Dermis blood vessel endothelial cell (primary cell): ENCODE measurements at regions not wholly inside any gene's neighbourhood (a gene's known extent, or its start where the extent isn't known, plus 50 kb on each side); places are given as distances from the start of the nearest gene placed in this dataset.

Source experiments
- DNase-seq: peaks from one replicate; pipeline ENCODE4 v3.0.0; 2010

DNA sequence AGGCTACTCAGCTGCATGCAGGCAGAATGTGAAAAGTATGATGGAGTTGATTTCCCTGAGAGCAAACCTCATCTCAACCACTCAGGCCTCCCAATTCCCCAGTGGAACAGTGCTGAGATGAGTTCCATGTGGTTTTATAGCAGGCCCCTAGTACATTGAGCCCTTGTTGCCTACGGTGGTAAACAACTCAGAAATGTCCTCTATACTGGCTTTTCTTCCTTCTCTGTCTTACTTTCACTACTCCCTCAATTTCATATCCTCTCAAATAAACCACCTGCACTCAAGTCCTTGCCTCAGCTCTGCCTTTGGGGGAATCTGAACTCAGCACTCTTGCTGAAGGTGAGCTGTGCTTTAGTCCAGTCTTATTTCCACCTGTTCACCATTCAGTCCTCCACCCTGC lies 399.9 kb downstream of the PDCD6IP start:
- no peak for DNase-seq

DNA sequence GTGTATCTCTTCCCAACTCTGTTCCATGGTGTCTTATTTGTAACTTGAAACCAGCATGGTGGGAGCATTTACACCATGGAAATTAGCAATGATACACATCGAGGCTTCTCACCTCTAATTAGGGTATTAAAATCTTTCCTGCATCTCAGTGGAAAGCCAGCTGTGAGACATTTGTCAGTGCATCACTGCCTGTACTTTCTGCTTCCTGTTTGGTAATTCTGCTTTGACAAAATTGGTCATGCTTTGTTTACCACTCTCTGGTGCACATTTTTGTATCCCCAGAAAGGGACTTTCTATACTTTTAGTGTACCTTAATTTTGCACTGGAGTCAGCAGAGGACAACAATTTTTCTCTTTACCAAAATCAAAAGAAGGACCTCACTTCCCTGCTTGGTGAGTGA lies 402.1 kb downstream of the PDCD6IP start:
- DNase-seq, result no peak

DNA sequence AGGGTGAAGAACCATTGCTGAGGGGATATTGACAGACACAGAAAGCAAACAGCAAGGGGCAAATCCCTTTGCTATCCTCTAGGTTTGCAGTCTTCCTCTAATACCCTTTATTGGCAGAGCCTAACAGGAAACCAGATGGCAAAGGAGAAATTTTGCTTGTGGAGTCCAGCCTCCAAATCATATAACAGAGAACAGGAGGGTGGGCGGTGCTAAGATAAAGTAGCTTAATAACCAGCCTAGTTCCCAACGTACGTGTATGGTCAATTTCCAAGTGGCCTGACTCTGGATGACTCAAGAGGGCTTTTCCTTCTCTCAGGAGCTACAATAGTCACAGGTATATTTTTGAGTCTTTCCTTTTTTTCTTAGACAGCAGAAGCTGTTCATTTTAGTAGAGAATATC lies 404.5 kb downstream of the PDCD6IP start:
- DNase-seq, result no peak

DNA sequence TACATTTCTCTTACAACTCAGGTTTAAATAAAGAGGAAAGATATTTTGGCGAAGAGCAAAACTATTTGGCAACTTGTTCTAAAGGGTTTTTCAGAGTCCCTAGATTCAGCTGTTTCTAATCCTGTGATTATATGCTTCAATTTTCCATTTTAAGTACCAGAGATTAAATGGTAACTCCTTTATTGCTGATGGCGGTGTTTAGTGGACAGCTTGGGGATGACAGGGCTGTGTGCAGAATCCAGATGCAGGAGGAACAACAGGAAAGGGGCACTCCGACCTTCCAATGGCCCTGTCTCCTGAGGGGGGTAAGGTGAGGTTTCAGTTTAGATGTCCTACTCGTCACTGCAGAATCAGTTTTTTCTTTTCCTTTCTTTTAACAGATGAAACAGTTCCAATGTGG lies 405.0 kb downstream of the PDCD6IP start:
- no peak for DNase-seq

DNA sequence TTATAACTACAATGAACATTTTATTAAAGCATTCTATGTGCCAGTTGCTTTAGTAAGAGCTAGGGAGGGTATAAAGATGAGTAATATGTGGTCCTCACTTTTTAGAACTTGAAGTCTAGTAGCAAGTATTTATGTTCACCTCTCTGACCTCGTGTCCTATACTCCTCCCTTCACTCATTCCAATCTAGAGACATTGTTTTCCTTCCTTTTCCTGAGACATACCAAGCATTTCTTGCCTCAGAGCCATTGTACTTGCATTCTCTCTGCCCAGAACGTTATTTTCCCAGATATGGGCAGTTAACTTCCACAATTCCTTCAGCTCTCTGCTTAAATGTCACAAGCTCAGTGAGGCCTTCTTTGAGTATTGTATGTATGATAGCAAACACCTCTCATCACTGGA lies 408.6 kb downstream of the PDCD6IP start:
- peak; percentile 85 for DNase-seq

DNA sequence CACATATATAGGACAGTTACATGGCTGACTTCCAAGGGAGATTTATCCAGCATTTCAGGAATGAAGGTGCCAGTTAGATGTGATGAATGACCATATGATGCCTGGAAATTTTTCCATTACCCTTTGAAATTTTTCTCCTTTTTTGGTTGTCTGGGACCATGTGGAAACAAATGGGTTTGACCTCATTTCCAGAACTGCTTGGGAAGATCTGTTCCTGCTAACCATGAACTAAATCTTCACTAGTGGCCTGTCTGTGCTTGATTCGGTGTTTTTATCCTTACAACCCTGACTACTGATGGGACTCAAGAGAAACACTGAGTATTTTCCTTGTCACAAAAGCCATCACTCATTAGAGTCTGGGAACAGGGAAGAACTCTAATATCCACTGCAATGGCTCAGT lies 409.4 kb downstream of the PDCD6IP start:
- peak; percentile 69 for DNase-seq

DNA sequence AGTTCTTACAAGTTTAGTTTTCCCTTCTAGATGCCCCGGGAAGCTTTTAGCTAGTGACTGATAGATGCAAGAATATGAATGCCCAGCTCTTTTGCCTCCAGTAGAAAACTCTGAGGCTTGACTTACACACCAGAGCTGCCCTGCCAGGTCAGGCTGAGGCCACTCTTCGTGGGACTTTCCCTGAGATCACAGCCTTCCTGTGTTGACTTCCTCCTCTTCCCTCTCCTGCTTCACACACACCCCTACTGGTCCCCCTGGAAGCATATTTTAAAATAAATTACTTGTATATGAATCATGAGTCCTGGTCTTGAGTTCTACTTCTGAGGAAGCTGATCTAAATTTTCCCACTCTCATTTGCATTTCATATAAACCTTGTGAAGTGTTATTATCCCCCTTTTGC lies 413.7 kb downstream of the PDCD6IP start:
- peak; percentile 81 for DNase-seq

DNA sequence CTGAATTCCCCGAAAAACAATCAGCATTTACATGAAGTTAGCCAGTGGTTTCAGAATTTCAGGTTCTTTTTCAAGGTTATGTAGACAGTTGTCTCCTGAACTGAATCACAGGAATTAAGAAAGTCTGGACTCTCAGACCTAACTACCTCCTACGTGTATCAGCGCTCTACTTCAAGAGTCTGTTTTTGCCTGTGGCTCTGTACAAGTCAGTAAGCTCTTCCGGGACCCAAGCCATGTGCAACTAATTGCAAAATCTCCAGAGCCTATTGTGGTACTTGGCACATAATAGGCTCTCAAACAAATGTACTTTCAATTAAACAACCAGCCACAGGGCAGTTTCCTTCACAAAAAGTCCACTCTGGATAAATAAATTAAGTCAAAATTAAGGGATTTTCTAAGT lies 414.2 kb downstream of the PDCD6IP start:
- DNase-seq, result peak; percentile 47

DNA sequence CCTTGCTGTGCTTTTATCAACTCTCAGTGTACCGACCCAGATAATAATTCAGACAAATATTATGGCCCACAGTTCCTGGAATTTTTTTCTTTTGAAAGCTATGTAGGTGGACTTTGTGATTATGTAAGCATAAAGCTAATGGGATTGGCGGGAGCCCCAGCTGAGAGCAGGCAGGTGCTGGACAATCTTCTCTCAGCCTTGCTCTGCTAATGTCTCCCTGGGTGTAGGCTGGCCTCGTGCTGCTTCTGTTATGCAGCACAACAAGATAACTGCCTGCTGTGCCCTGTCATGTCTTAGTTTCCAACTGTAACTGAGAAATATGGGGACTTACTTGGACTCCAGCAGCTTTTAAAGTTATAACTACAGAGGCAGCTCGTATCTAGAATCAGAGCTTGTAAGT lies 415.0 kb downstream of the PDCD6IP start:
- DNase-seq, result no peak

DNA sequence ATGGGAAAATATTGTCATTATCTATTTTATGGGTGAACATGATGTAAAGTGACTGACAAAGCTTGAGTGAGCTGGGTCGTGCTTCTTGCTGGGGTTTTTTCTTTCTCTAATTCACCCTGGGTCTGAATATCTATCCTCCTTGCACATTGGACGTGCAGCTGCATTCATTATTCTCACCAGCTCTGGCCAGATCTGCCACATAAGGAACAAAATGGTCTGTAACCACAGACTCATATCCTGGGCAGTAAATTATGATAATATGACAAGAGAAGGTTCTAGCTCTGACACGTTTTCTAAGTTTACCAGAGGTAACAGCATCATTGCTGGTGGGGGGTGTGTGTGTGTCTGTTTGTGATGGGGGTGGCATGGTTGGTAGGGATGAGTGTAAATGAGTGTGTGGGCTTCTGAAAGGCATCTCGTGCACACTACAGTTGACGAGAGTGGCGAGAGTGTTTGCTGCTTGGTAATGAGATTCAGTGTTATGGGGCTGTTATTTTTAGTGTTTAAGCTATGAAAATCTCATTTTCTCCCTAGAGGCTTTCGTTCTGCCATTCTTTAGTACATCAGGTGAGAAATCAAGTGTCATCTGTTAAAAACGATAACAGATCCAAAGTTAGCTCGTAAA lies 418.4 kb downstream of the PDCD6IP start:
- no peak for DNase-seq

DNA sequence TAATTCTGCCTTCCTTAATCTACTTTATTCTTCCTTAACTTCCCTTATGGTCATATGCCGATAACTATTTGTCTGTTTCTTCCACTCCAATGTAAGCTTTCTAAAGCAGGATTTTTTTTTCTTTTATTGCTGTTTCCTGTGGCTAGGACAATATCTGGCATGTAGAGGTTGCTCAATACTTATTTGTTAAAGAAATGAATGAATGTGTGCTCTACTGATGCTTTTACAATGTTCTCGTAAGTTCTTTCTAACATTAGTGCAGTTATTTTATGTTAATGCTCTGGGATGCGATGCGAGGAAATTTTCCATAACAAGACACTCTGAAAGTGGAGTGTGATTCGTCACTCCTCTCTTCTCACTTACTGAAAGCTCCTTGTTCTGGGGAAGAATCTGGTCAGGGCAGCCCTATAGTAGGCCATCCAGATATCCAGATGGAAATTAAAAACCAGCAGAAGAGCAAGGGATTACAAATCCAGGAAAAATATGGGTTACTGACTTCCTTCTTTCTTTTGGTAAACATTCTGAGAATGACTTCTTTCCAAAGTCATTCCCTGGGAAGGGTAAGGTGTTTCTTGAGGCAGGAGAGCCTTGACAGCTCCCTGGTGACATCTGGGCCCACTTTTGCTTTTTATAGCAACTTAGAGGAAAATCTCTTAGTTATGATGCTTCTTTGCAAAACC lies 420.4 kb downstream of the PDCD6IP start:
- DNase-seq, result no peak

DNA sequence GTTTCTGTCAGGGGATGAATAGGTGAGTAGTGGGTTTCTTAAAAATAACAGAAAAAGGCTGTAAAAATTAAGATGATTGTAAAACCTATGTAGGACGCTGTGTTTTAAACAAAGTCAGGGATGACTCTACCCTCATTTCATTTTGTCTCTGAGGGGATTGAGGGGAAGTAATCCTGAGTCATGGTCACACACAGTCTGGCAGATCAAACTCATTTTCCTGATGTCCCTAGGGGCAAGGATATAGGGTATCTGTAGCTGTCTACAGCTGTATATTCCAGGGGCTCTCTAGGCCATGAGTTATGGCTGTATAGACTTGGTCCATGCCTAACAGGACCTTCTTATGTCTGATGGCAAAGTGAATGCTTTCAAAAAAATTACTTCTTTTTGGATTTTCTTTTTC lies 421.1 kb downstream of the PDCD6IP start:
- peak; percentile 35 for DNase-seq

DNA sequence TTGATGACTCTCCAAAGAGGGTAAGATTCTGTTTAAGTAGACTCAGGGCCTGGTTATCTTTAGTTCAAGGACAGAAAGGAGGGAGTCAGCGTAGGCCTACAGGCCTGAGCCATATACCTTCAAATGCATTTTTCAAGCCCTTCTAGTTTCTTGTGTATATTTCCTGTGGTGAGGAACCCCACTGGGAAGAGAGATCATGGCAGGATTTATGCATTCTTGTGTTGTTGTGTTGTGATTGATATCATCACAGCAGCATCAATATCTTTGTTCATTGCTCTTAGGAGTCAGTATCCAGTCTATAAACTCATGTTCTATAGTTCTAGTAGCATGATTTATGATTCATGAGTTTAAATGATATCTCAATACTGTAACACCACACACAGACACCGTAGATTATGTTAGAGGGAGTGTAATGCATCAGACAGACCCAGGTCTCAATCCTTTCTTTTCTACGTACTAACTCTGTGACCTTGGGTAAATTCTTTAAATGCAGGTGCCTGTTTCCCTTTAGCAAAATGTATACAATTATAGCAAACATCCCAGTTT lies 427.5 kb downstream of the PDCD6IP start:
- no peak for DNase-seq

DNA sequence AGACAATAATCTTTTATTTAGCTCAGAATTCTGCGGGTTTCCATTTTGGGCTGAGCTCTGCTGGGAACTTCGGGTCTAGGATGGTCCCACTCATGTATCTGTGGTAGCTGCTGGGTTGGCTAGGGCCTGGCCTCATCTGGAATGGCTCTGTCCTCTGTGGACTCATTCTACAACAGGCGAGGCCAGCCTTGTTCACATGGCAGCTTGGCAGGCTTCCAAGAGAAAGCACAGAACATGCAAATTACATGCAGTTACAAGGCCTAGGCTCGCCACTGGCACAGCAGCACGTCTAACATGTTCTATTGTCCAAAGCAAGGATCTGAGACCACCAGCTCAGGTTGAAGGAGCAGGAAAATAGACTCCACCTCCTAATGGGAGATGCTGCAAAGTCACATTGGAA lies 431.4 kb downstream of the PDCD6IP start:
- no peak for DNase-seq

DNA sequence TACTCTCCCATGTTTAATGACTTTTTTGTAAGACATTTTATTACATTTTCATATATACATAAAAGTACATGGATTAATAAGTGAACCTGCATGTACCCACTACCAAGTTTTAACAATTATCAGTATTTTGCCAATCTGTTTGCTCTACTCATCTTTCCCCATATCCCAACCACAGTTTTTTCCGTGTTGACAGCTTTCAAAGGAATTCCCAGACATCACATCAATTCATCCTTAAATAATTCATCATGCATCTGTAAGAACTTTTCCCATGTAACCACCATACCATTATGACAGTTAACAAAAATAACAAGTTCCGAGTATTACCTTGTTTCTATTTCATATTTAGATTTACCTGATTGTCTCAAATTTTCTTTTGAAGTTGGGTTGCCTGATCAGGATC lies 436.7 kb downstream of the PDCD6IP start:
- DNase-seq, result no peak

DNA sequence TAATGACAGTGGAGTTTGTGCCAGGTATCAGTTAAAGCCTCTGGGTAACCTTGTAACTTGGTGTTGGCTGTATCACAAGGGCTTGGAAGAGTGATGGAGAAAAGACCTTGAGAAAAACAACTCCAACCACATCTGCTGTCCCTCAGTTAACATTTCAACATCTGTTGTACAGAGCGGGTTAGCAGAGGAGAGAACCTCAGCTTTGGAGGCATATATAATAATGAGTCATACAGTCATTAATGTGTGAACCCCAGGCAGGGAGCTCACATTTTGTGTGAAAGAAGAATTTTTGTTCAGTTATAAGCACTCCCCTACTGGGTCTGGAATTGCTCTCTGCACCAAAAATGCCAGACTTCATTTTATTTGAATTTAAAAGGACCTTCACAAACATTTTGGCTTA lies 439.5 kb downstream of the PDCD6IP start:
- DNase-seq, result no peak

DNA sequence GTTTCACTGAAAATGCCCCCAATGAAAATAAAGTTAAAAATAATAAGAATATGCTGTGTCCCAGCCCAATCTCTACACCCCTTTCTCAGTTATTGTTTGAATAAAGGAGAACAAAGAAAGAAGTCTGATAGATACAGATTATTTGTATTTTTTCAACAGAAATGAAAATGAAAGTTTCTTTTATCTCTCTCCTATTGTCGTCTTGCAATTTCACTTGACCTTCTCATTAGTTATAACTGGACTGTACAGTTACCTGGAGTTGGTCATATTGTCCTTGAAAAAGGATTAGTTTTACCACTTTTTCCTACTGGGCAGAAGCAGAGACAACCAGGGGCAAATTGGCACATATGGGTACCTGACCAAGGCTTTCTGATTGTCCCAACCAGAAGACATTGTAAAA lies 440.0 kb downstream of the PDCD6IP start:
- DNase-seq, result no peak

DNA sequence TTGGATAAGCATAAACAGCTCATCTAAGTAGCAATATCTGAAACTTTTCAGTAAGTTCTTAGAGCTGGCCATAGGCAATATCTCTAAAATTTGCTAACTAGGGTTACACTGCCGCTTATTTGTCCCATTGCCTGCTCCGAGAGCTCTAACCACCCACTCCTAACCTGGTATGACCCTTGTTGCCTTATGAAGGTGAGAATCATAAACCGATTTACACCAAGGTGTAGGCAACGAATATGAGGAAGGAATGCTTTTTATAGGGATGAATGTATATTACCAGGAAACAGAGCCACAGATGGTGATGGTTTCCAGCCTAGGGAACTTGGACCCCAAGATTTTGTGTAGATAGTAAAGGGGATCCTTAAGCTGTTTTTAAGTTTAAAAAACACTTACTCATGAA lies 440.9 kb downstream of the PDCD6IP start:
- DNase-seq, result no peak

DNA sequence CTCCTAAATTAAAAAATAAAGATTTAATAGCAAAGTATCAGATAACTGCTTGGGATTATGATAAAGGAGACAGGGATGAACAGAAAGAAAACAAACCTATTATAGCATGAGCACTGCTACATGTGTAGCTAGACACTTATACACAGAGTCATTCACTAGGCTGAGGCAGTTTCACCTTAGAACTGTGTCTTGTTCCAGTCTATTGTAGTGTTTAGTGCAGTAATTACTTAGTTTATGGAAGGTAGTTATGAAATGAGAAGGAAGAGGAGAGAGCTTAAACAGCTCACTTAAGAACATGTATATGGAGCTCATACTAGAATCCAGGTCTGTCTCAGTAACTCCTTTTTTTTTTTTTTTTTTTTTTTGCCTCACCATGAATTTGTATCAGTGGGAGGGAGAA lies 441.4 kb downstream of the PDCD6IP start:
- no peak for DNase-seq

DNA sequence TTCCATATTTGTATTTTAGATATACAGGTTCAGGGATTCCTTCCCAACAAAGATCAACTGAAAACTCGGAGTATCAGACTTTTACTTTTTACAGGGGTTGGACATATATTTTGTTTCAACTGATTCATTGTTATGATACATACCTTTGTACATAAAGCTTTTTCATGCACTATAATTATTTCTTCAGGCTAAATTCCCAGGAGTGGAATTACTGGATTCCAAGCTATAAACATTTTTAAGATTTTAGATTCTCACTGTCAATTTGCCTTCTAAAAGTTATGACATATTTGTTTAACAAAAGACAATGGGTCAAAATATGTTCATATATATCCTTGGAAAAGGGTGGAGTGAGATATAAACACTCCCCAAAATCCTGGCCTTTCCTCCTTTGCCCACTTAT lies 449.0 kb downstream of the PDCD6IP start:
- DNase-seq, result no peak

DNA sequence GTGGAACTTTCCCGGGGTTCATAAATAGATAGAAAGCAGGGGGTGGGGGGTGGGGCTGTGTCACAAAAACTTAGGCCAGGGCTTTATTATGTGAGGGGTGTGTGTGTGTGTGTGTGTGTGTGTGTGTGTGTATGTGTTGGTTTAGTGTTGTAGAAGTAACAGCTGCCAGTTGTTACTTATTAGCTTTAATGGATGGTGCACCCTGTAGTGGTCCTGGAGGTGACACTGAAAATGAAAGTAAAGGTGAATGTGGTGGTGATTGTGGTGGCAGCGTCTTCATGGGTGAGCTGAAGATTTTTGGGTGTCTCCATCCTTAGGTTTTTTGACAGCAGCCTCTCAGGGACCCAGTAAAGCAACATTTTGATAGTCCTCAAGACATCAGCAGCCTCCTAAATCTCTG lies 449.9 kb downstream of the PDCD6IP start:
- DNase-seq, result no peak

DNA sequence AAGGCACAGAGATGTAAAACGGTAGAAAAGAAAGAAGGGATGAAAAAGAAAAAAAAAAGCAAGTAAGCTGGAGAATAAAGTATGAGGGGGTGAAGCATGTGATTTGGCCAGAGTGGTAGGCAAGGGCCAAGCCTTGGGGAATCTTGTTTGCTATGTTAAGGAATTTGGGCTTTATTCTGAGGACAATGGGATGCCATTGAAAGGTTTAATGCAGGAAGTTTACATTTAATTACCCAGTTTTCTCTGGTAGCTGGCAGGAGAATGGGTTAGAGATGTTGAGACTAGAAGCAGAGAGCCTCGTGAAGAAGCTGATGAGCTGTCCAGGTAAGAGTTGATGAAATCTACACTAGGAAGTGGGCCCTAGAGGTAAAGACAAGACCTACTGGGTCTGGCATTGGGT lies 455.9 kb downstream of the PDCD6IP start:
- DNase-seq, result no peak

DNA sequence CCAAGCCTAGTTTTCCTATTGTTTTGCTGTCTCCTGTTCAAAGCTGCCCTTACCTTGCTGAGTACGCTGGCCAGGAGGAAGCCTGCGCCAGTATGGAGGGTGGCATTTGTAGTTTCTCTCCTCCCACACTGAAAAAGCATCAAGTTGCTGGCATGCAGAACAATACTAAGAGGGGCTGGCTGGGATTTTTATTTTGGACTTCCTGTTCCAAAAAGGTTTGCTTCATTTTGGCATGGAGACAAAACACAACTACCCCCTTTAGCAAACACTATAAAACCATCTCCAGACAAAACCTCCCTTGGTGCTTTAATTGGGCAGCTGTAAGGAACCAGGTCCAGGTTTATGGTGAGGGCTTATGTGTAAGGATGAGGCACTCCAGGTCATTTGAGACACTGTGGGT lies 457.6 kb downstream of the PDCD6IP start:
- no peak for DNase-seq

DNA sequence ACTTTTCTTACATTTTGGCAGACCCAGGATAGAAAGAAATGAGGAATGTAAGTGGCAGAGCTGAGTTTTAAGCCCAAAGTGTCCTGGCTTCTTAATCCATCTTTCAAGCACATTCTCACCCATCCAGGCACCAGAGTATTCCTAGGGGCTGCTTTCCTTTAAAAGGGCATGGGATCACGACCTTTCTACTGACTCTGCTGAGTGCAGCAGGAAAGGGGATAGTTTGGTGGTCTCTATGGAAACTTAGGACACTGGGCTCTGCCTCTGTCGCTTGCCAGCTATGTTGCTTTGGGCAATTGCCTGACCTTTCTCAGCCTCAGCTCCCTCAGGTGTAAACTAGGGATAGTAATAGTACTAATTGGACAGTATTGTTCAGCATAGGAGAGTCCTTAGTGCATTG lies 458.4 kb downstream of the PDCD6IP start:
- DNase-seq, result no peak
